HEK293 (cell line): ENCODE measurements at regions not wholly inside any gene's neighbourhood (a gene's known extent, or its start where the extent isn't known, plus 50 kb on each side); places are given as distances from the start of the nearest gene placed in this dataset.

Experiments
- CTCF ChIP-seq: fragments of 450-650 bp; formaldehyde crosslinking; IDR thresholded peaks from 2 replicates; pipeline ENCODE4 v1.5.1; 2016; ENCODE audit warnings: missing biosample characterization, missing genetic modification characterization
- PATZ1 ChIP-seq: fragments of 450-650 bp; formaldehyde crosslinking; IDR thresholded peaks from 2 replicates; pipeline ENCODE4 v1.5.1; 2016; ENCODE audit warnings: missing biosample characterization, missing genetic modification characterization
- YY1 ChIP-seq: fragments of 450-650 bp; formaldehyde crosslinking; IDR thresholded peaks from 2 replicates; pipeline ENCODE4 v1.5.1; 2018; ENCODE audit warnings: missing biosample characterization, missing genetic modification characterization
- ZBTB48 ChIP-seq: fragments of 450-650 bp; formaldehyde crosslinking; IDR thresholded peaks from 2 replicates; pipeline ENCODE4 v1.5.1; 2016; ENCODE audit warnings: missing biosample characterization, missing genetic modification characterization
- ZIC2 ChIP-seq: fragments of 450-650 bp; formaldehyde crosslinking; IDR thresholded peaks from 2 replicates; pipeline ENCODE4 v1.5.1; 2016; ENCODE audit warnings: missing biosample characterization, missing genetic modification characterization
- ZNF521 ChIP-seq: fragments of 450-650 bp; formaldehyde crosslinking; IDR thresholded peaks from 2 replicates; pipeline ENCODE4 v1.5.1; 2017; ENCODE audit warnings: missing biosample characterization, mild to moderate bottlenecking, missing genetic modification characterization
- ZNF768 ChIP-seq: fragments of 450-650 bp; formaldehyde crosslinking; IDR thresholded peaks from 2 replicates; pipeline ENCODE4 v1.5.1; 2018; ENCODE audit warnings: missing biosample characterization, mild to moderate bottlenecking, missing genetic modification characterization
- ZXDB ChIP-seq: fragments of 450-650 bp; formaldehyde crosslinking; IDR thresholded peaks from 2 replicates; pipeline ENCODE4 v1.5.1; 2016; ENCODE audit warnings: missing biosample characterization, missing genetic modification characterization

- TF ChIP-seq ZNF521 (tag by site-specific recombination), result no peak
- TF ChIP-seq PATZ1 (tag by site-specific recombination), result no peak
- TF ChIP-seq CTCF (tag by site-specific recombination), result no peak
- TF ChIP-seq ZXDB, result no peak
- no peak for TF ChIP-seq ZIC2 (tag by site-specific recombination)
- TF ChIP-seq ZBTB48 (tag by site-specific recombination), result no peak
- TF ChIP-seq YY1, result no peak
- no peak for TF ChIP-seq ZNF768 (tag by site-specific recombination)
These were observed 134.7 kb downstream of the SLC1A3 start for GRCh38 chr5:36741128-36741527.
